HG03575 (cell line): ENCODE measurements at regions not wholly inside any gene's neighbourhood (a gene's known extent, or its start where the extent isn't known, plus 50 kb on each side); places are given as distances from the start of the nearest gene placed in this dataset.

Experiments
- ATAC-seq: cut with Tn5 transposase; IDR thresholded peaks from one replicate; pipeline ENCODE4 v1.9.1; 2021; ENCODE audit not compliant: unreplicated experiment, insufficient number of reproducible peaks, low FRiP score; ENCODE audit errors: extremely low read depth

DNA sequence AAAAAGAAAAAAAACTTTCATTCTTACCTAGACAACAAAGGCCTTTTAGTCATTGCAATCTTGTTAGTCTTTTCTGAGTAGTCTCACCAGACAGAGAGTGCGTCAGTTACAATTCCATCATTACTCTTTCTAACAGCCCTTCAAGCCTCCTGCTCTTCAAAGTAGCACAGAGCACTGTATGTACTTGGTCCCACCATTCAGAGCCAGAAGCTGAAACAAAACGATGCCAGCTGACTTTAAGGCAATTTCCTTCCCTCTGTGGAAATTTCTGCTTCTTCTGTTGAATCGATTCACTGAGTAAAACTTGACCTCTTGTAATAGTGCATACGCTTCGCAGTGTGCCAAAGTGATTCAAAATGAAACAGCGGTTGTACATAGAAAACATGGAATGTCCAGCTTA is 57.7 kb upstream of the TENM3 start:
- no peak for ATAC-seq

DNA sequence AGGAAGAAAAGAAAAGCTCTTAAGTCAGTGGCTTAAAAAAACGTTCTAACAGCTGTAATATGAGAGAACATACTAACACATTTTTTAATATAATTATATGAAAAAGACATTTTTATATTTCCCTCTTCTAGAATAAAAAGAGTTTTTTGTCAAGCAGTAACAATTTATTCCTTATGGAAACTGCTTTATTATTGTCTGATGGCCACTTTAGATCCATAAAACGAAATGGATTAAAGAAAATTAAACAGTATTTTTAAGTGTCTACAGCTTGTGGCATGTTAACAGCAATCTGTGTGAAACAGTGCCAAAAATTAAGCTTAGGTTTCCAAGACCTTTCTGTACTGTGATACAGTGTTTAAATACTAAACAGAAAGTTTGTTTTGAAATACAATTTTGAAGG is 55.5 kb upstream of the TENM3 start:
- no peak for ATAC-seq

DNA sequence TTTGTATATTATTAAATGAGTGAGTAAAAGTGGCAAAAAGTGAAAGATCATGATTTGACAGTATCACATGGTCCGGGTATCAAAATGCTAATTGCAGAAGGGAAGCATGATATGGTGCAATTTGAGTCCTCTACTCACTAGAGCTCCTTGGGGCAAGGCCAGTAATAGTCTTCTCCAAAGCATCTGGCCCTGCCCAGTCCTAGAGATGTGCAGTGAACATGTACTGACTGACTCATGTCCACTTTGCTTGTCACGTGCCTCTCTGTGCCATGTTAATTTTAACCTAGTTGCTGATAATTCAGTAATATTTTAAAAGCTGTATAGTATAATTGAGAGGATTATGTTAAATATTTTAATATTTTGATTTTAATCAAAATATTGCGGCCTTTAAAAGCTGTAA is 54.6 kb upstream of the TENM3 start:
- no peak for ATAC-seq

DNA sequence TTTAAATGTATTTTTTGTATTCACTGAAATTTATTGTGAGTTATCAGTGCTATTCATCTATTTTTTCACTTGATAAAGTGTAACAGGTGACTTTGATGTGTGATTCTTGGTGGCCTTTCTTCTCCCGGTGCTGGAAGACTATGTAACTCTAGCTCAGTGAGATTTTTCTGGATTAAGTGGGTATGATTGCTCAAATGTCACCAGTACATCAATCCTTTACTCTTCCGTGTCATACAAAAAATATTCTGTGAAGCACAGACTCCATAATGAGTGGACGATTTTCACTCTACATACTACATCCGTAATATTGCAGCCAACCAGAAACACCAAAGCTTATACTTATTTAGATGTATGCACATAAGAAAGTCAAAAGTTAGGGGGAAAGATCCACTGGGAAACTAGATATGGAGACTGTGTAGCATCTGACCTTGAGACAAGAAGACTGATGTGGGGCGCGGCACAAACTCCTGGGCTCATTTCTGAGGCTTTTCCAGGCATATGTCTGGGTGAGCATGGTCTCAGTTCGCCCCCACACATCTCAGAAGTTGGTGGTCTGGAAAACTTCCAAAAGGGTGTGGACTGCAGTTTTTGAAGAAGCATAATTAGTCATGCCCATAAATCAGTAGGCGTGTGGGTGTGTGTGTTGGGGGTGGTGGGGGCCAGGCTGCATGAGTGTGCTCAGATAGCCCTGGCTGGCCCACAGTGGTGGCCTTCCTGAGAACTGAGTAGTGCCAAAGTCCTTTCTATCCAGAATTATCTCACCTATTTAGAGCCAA is 53.9 kb upstream of the TENM3 start:
- ATAC-seq = no peak

DNA sequence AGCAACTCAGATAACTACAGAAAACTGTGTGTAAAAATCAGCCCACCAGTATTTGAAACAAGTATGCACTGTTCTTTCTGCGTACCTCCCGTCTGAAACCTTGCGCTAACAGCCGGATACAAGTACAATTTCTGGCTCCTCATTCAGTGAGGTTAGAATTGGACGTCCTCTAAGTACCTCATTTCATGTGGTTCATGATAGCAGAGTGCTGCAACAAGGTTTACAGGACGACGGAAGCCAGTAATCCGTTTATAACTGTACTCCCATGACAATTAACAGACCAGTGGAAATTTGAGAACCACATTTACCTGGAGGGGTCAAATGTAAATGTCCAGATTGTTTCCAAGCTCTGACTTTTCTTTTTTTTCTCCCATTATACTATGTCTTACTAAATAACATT is 52.9 kb upstream of the TENM3 start:
- ATAC-seq = no peak

DNA sequence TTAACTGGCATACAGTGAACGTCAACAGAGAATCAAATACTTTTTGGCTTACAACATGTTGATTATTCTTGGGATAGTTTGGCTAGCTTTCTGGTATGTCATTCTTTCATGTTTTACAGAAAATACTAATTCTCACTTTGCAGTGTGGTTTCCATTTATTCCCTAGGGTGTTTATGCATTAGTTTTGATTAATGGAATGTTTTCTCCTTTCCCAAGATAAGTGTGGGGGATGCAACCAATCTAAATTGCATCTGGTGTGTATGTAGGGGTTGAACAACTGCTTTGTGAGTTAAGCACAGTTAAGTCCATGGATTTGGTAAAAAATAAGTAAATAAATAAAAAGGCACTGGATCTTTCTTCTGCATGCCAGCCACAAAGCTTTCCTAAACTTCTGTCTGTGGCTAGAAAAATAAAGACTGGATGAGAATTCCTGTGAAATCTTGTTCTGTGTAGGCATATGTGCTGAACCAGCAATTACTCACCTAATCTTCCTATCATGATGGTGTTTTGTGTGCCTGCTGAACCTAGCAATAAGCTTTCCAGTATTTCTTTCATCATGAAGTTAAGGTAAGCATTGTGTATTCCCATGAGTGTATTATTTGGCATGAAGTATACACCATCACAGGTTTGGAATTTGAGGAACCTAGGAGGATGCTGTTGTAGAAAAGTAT is 50.6 kb upstream of the TENM3 start:
- ATAC-seq = no peak

DNA sequence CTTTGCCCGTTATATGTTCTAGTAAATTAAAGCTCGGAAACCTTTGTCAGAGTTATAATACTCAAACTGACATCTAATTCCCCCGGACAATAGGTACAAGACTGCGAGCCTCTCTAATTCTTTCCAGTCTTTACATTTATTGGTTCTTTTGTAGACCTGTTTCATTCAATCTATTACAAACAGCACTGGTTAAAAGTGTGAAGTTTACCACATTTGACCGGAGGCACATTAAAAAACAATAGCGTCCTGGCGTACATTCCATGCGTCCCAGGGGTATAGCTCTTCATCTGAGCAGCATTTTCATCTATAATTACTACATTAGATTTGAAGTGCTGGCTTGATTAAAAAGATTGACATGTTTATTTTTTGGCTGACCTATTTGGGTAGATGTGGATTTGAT is 49.9 kb upstream of the TENM3 start:
- ATAC-seq = no peak
